ENCODE measurements at regions not wholly inside any gene's neighbourhood (a gene's known extent, or its start where the extent isn't known, plus 50 kb on each side); places are given as distances from the start of the nearest gene placed in this dataset.

DNA sequence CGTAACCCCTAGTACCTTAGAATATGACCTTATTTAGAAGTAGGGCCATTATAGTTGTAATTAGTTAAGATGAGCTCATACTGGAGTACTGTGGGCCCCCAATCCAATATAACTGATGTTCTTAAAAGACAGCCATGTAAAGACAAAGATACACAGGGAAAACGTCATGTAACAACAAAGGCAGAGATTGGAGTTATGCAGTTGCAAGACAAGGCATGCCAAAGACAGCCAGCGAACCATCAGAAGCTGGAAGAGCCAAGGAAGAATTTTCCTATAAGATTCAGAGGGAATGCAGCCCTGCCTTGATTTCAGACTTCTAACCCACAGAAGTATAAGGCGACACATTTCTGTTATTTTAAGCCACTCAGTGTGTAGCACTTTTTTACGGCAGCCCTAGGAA lies 55.9 kb upstream of the TLK1 start:
- TF ChIP-seq, protein P1, sequence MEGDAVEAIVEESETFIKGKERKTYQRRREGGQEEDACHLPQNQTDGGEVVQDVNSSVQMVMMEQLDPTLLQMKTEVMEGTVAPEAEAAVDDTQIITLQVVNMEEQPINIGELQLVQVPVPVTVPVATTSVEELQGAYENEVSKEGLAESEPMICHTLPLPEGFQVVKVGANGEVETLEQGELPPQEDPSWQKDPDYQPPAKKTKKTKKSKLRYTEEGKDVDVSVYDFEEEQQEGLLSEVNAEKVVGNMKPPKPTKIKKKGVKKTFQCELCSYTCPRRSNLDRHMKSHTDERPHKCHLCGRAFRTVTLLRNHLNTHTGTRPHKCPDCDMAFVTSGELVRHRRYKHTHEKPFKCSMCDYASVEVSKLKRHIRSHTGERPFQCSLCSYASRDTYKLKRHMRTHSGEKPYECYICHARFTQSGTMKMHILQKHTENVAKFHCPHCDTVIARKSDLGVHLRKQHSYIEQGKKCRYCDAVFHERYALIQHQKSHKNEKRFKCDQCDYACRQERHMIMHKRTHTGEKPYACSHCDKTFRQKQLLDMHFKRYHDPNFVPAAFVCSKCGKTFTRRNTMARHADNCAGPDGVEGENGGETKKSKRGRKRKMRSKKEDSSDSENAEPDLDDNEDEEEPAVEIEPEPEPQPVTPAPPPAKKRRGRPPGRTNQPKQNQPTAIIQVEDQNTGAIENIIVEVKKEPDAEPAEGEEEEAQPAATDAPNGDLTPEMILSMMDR (IDR thresholded peaks at IDR 0.05), result no peak
- TF ChIP-seq EZH2phosphoT487 (IDR thresholded peaks at IDR 0.05), result no peak

Data from neural progenitor cell (in vitro differentiated cells).